GM21619 (cell line): ENCODE measurements at regions not wholly inside any gene's neighbourhood (a gene's known extent, or its start where the extent isn't known, plus 50 kb on each side); places are given as distances from the start of the nearest gene placed in this dataset.
"Not testable (repeated sequence)": the region's sequence is repeated elsewhere in the genome, so short reads cannot be mapped to it uniquely, and the experiment has no call there.

Source experiments
- ATAC-seq: cut with Tn5 transposase; IDR thresholded peaks from one replicate; pipeline ENCODE4 v1.9.1; 2021; ENCODE audit not compliant: unreplicated experiment

- no peak for ATAC-seq
Observed at GRCh38 chr20:56689318-56689717, 60.2 kb downstream of the TFAP2C start.

DNA sequence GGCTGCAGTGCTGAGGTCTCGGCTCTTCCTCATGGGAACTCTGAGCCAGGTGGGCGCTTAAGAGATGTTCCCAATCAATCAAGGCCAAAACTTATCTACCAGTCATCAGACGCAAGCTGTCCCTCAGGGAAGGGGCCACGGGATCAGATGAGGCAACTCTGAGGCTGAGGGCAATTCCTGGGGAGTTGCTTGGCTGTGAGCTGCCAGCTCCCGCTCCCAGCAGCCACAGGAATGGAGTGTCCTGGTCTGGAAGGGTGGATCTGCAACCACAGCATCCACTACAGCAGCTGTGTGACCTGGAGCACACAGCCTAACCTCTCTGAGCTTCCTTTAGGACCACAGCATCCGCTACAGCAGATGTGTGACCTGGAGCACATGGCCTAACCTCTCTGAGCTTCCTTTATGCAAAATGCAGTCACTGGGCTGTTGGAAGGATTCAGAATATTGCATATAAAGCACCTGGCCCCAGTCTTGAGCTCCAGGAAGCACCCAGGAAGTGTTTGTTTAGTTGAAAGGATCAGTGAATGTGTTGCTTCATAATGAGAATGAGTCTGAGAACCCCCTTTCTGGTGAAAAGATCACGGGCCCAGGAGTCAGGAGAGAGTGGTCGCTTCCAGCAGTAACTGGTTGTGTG, 60.9 kb downstream of the TFAP2C start:
- no peak for ATAC-seq

DNA sequence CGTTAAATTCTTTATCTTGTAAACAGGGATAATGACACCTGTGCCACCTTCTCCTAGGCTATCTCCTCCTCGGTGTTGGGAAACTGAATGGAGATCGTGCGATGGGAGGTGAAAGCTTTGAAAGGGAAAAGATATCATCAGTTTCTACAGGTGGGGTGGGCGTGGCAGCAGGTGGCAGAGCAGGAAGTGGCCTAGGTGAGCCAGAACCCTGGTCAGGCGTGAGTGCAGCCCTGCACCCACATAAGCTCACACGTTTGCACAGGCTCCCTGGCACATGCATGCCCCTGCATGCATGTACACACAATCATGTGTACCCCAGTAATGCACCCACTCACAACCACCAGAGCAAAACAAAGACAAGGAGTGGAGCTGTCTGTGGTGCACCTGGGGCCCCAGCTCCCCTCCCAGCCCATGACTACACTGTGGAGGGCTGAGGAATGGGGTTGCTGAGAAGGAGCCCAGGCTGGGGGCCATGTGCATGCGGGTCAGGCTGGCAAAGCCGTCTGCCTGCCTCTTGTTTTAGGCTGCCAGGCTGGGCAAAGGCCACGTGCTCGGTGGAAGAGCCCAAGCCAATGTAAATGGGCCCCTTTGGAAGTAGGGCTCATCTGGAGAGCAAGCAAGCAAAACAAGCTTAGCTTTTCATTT, 61.5 kb downstream of the TFAP2C start:
- ATAC-seq, result no peak

DNA sequence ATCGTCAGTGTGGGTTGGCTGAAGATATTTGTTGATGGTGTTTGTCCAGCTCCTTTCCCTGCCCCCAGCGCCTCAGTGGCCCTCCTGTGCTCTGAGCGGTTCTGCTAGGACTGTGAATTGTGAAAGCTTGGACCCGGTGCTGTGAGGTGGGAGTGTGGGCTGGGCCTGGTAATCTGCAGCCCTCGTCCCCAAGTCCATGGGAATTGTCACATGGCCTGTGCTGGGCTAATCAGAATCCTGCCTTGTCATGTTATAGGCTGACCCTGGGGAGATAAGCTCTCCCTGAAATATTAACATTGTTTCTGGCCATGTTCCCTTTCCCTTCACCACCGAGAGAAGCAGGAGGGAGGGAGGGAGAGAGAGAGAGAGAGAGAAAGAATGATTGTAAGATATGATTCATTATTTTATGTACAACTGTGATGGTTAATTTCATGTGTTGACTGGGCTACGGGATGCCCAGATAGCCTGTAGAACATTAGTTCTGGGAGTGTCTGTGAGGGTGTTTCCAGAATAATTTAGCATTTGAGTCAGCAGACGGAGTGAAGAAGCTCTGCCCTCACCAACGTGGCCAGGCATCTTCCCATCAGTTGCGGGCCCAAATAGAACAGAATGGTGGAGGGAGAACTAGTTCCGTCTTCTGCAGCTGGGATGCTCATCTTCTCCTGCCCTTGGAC, 62.4 kb downstream of the TFAP2C start:
- no peak for ATAC-seq

- no peak for ATAC-seq
Observed at GRCh38 chr20:56693217-56693616, 64.1 kb downstream of the TFAP2C start.

DNA sequence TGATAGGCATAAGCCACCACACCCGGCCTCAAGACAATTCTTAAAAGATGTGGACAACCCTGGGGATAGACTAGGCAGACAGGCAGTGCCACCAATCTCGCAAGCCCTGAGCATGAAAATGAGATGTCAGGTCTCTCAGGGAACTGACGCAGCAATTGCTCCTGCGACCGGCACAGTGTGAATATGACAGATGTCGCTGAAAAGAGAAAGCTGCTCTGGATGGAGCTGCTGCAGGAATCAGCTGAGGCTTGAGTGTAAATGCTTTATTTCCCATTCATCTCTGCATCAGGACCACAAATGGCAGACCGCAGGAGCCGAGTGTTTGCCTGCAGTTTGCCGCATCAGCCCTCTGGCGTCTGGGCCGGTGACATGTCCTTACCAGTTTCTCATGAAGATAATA, 68.4 kb downstream of the TFAP2C start:
- ATAC-seq, result no peak

- no peak for ATAC-seq
Observed at GRCh38 chr20:56698297-56698696, 69.2 kb downstream of the TFAP2C start.

GRCh38 chr20:56698749-56699148, 69.6 kb downstream of the TFAP2C start:
- no peak for ATAC-seq

- ATAC-seq, result no peak
Observed at GRCh38 chr20:56702931-56703840, 74.1 kb downstream of the TFAP2C start.

GRCh38 chr20:56706867-56707360, 77.8 kb downstream of the TFAP2C start:
- no peak for ATAC-seq

GRCh38 chr20:56708991-56709390, 79.9 kb downstream of the TFAP2C start:
- no peak for ATAC-seq

- ATAC-seq, result no peak
Observed at GRCh38 chr20:56710125-56710524, 81.0 kb downstream of the TFAP2C start.

DNA sequence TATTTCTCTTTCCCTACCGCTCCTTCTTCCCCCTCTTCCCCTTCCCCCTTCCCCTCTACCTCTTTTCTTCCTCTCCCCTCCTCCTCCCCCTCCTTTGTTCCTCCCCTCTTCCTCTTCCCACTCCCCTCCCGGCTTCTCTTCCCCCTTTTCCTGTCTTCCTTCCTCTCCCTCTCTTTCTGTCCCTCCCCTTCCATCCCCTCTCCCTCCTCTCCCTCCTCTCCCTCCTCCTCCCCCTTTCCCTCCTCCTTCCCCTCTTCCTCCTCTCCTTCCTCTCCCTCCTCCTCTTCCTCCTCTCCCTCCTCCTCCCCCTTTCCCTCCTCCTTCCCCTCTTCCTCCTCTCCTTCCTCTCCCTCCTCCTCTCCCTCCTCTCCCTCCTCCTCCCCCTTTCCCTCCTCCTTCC, 81.5 kb downstream of the TFAP2C start:
- not testable (repeated sequence) for ATAC-seq

GRCh38 chr20:56711018-56711417, 81.9 kb downstream of the TFAP2C start:
- ATAC-seq, result no peak

DNA sequence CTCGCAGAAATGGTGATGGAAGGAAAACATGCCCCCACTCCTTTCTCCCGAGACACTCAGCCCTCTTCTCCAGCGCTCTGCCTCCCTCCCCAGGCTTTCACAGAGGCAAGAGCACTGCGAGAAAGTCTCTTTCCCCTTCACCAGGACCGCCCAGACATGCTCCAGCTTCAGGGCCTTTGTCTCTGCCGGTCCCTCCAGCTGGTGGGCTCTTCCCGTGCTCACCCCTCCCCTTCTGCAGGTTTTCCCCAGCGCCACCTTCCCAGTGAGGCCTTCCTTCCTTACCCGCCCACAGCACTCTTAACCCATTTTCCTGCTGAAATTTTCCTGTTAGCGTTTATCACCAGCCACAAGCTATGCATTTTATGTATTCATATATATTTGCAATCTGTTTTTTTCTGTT, 86.2 kb downstream of the TFAP2C start:
- ATAC-seq, result no peak

DNA sequence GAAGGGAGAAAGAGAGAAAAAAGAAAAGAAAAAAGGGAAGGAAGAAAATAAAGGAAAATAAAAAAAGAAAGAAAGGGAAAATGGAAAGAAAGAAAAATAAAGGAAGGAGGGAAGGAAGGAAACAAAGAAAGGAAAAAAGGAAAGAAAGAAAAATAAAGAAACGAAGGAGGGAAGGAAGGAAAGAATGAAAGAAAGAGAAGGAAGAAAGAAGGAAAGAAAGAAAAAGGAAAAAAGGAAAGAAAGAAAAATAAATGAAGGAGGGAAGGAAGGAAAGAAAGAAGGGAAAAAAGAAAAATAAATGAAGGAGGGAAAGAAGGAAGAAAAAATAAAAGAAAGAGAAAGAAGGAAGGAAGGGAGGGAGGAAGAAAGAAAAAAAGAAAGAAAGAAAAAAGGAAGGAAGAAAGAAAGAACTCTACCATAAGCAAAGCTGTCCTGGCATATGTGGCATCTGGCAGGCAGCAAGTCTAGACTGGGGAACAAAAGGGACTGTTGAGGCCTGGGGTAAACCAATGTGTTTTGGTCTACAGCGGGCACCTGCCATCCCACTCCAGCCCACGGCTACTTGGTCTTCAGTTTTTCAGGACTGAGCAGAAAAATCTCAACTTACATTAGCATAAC, 86.9 kb downstream of the TFAP2C start:
- ATAC-seq, result no peak

DNA sequence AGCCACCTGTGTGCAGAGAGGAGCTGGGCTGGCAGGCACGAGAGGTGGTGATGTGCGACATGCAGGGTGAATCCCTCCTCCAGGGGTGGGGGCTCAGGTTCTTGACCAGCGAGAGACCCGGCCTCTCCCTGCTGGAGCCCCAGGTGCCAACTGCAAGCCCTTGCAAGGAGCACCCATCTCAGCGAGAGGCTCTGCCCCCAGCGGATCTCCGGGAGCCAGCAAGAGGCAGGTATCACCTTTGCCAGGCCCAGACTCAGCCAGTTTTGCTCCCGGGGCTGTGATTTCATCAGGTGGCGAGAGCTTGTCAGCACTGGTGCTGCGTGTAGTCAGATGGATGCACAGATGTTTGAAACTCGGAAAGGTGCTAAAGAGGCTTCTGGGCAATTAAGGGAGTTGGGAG, 87.7 kb downstream of the TFAP2C start:
- no peak for ATAC-seq

- ATAC-seq, result no peak
Observed at GRCh38 chr20:56718816-56719215, 89.7 kb downstream of the TFAP2C start.

DNA sequence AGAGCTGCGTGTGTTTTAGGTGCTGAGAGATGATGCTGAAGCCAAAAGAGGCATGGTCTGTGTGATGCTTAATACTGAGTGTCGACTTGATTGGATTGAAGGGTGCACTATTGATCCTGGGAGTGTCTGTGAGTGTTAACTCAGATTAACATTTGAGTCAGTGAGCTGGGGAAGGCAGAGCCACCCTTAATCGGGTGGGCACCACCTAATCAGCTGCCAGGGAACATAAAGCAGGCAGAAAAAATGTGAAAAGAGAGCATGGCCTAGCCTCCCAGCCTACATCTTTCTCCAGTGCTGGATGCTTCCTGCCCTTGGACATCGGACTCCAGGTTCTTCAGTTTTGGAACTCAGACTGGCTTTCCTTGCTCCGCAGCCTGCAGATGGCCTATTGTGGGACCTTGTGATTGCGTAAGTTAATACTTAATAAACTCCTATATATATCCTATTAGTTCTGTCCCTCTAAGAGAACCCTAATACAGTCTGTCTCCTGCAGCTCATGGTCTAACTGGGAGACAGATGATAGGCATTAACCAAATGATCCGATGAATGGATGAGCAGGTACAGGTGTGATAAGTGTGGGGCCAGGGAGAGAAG, 91.6 kb downstream of the TFAP2C start:
- no peak for ATAC-seq

- ATAC-seq, result no peak
Observed at GRCh38 chr20:56722042-56722441, 92.9 kb downstream of the TFAP2C start.
